ENCODE measurements at regions not wholly inside any gene's neighbourhood (a gene's known extent, or its start where the extent isn't known, plus 50 kb on each side); places are given as distances from the start of the nearest gene placed in this dataset.
A peak's percentile ranks its signal among the peaks of the same experiment; 100 is the strongest.

DNA sequence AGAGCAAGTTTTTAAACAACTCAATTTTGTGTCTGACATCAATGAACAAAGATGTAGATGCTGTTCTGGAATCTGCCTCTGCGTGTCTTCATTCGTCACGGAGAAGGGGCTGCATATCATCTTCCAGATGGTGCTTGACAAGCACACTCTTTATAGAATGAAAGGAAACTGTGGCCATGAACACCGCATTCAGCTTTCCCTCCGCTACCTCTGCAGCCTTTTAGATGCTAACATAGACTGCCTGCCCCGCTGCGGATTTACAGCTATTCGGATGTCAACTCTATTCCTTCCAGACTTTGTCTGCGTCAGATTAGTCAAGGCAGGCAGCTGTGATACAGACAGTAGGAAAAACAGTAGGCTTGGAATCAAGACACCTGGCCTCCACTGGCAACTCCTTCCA lies 232.9 kb downstream of the TJP1 start (continued):
- TF ChIP-seq, protein P1, sequence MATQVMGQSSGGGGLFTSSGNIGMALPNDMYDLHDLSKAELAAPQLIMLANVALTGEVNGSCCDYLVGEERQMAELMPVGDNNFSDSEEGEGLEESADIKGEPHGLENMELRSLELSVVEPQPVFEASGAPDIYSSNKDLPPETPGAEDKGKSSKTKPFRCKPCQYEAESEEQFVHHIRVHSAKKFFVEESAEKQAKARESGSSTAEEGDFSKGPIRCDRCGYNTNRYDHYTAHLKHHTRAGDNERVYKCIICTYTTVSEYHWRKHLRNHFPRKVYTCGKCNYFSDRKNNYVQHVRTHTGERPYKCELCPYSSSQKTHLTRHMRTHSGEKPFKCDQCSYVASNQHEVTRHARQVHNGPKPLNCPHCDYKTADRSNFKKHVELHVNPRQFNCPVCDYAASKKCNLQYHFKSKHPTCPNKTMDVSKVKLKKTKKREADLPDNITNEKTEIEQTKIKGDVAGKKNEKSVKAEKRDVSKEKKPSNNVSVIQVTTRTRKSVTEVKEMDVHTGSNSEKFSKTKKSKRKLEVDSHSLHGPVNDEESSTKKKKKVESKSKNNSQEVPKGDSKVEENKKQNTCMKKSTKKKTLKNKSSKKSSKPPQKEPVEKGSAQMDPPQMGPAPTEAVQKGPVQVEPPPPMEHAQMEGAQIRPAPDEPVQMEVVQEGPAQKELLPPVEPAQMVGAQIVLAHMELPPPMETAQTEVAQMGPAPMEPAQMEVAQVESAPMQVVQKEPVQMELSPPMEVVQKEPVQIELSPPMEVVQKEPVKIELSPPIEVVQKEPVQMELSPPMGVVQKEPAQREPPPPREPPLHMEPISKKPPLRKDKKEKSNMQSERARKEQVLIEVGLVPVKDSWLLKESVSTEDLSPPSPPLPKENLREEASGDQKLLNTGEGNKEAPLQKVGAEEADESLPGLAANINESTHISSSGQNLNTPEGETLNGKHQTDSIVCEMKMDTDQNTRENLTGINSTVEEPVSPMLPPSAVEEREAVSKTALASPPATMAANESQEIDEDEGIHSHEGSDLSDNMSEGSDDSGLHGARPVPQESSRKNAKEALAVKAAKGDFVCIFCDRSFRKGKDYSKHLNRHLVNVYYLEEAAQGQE (tag by site-specific recombination; IDR thresholded peaks at IDR 0.05), result no peak
- TF ChIP-seq, protein P2, sequence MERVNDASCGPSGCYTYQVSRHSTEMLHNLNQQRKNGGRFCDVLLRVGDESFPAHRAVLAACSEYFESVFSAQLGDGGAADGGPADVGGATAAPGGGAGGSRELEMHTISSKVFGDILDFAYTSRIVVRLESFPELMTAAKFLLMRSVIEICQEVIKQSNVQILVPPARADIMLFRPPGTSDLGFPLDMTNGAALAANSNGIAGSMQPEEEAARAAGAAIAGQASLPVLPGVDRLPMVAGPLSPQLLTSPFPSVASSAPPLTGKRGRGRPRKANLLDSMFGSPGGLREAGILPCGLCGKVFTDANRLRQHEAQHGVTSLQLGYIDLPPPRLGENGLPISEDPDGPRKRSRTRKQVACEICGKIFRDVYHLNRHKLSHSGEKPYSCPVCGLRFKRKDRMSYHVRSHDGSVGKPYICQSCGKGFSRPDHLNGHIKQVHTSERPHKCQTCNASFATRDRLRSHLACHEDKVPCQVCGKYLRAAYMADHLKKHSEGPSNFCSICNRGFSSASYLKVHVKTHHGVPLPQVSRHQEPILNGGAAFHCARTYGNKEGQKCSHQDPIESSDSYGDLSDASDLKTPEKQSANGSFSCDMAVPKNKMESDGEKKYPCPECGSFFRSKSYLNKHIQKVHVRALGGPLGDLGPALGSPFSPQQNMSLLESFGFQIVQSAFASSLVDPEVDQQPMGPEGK (tag by site-specific recombination; IDR thresholded peaks at IDR 0.05), result no peak
- TF ChIP-seq ZNF37A (tag by site-specific recombination; IDR thresholded peaks at IDR 0.05), result no peak

DNA sequence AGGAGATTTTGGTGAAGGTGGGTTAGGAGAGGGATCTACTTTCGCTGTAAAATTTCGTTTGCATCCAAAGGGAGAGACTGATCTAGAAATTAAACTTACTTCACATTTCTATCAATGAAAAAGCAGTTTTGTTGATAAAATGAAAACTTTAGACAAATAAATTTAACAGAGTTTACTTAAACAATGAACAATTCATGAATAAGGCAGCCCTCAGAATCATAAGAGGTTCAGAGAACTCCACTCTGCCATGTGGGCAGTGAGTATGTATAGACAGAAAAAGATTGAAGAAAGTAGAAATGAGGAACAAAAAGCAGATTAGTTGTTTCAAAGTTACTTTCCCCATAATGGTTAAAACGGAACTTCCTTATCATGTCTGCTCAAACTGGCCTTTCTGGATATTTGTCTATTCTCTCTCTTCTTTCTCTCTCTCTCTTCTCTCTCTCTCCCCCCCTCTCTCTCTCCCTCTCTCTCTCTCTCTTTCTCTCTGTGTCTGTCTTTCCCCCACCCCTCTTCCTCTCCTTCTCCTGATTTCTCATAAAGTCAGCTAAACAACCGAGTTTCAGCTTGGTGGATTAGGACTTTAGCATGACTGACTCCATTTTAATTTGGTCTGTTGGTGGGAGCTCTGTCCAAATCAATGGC lies 248.9 kb downstream of the TJP1 start:
- Histone ChIP-seq H3K9me3 (ENCODE audit: control insufficient read depth, insufficient read depth, low read depth, low read length) (no peaks in the 10 kb centered on the region), H3K4me3 (ENCODE audit: low read depth, low read length) (no peak overlapping the region), H3K27ac (ENCODE audit: extremely low read depth, low read depth, low read length) (no peak overlapping the region), H3K4me1 (ENCODE audit: control insufficient read depth, insufficient read depth, low read length) (peaks cover 16% of the 10 kb centered on the region), H3K36me3 (ENCODE audit: control insufficient read depth in 2 of 2, insufficient read depth in 1 of 2, low read length in 2 of 2) (no peaks in the 10 kb centered on the region)
- TF ChIP-seq ZNF596 (tag by site-specific recombination; IDR thresholded peaks at IDR 0.05), result peak; percentile 92
- peak; percentile 97 for TF ChIP-seq ZNF549 (tag by site-specific recombination; IDR thresholded peaks at IDR 0.05)
- TF ChIP-seq ZNF19 (tag by site-specific recombination; IDR thresholded peaks at IDR 0.05; ENCODE audit: low read depth), result no peak
- ChIA-PET POLR2A (no interaction called here), CTCF (no interaction called here)

DNA sequence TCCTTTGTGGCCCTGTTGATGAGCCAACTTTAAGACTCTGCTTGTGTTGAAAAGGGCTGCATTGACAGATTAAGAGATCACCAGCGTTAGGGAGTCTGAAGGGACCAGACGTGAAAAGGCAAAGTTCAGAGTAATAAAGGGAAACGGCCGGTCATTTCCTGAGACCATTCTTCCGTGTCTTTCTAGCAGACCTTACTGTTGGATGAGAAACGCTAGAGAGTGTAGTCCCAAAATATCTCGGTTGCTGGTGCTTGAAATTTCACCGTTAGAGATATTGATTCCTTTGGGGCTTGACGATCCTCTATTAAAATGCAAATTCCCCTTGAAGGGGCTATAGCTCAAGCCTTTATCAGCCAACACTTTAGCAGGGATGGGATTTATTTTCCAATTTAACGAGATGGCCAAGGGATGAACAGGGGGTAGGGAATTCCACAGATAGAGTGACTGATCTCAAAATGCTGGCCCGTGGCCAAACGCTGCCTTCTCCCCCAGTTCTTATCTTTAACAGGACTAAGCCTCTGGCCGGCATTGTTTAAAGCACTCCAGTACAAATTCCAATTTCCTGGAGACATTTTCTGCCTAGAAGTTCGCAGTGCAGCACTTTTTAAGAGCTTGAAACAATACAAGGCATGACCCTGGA lies 250.4 kb downstream of the TJP1 start:
- peak overlapping the region; percentile 51; the same call in 1 of the 2 replicates for H3K4me3 ChIP-seq (ENCODE audit: low read depth, low read length)
- POLR2A ChIA-PET, result no interaction called here
- CTCF ChIA-PET, result interaction anchor here (0.6 kb wide), 2 partner anchors 208 to 320 kb away, joined by 3 to 5 read pairs; no protein-coding TSS in a partner anchor
- no peaks in the 10 kb centered on the region for H3K9me3 ChIP-seq (ENCODE audit: control insufficient read depth, insufficient read depth, low read depth, low read length)
- peaks cover 16% of the 10 kb centered on the region for H3K4me1 ChIP-seq (ENCODE audit: control insufficient read depth, insufficient read depth, low read length)
- H3K36me3 ChIP-seq (ENCODE audit: control insufficient read depth in 2 of 2, insufficient read depth in 1 of 2, low read length in 2 of 2), result no peaks in the 10 kb centered on the region
- H3K27ac ChIP-seq (ENCODE audit: extremely low read depth, low read depth, low read length), result peak overlapping the region; percentile 54; the same call in 1 of the 2 replicates
- TF ChIP-seq, protein P3, sequence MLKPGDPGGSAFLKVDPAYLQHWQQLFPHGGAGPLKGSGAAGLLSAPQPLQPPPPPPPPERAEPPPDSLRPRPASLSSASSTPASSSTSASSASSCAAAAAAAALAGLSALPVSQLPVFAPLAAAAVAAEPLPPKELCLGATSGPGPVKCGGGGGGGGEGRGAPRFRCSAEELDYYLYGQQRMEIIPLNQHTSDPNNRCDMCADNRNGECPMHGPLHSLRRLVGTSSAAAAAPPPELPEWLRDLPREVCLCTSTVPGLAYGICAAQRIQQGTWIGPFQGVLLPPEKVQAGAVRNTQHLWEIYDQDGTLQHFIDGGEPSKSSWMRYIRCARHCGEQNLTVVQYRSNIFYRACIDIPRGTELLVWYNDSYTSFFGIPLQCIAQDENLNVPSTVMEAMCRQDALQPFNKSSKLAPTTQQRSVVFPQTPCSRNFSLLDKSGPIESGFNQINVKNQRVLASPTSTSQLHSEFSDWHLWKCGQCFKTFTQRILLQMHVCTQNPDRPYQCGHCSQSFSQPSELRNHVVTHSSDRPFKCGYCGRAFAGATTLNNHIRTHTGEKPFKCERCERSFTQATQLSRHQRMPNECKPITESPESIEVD (tag by site-specific recombination; IDR thresholded peaks at IDR 0.05), result peak; percentile 29; the same call in 1 of the 2 replicates
- no peak for TF ChIP-seq ZNF2 (tag by site-specific recombination; IDR thresholded peaks at IDR 0.05)
- no peak for TF ChIP-seq ZNF423 (tag by site-specific recombination; IDR thresholded peaks at IDR 0.05)
- TF ChIP-seq, protein P4, sequence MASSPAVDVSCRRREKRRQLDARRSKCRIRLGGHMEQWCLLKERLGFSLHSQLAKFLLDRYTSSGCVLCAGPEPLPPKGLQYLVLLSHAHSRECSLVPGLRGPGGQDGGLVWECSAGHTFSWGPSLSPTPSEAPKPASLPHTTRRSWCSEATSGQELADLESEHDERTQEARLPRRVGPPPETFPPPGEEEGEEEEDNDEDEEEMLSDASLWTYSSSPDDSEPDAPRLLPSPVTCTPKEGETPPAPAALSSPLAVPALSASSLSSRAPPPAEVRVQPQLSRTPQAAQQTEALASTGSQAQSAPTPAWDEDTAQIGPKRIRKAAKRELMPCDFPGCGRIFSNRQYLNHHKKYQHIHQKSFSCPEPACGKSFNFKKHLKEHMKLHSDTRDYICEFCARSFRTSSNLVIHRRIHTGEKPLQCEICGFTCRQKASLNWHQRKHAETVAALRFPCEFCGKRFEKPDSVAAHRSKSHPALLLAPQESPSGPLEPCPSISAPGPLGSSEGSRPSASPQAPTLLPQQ (tag by site-specific recombination; IDR thresholded peaks at IDR 0.05), result 0 out of 2 replicates have a peak, but pooled peaks have one; percentile 43
- peak; percentile 54 for TF ChIP-seq ZBTB17 (tag by site-specific recombination; IDR thresholded peaks at IDR 0.05)
- TF ChIP-seq, protein P5, sequence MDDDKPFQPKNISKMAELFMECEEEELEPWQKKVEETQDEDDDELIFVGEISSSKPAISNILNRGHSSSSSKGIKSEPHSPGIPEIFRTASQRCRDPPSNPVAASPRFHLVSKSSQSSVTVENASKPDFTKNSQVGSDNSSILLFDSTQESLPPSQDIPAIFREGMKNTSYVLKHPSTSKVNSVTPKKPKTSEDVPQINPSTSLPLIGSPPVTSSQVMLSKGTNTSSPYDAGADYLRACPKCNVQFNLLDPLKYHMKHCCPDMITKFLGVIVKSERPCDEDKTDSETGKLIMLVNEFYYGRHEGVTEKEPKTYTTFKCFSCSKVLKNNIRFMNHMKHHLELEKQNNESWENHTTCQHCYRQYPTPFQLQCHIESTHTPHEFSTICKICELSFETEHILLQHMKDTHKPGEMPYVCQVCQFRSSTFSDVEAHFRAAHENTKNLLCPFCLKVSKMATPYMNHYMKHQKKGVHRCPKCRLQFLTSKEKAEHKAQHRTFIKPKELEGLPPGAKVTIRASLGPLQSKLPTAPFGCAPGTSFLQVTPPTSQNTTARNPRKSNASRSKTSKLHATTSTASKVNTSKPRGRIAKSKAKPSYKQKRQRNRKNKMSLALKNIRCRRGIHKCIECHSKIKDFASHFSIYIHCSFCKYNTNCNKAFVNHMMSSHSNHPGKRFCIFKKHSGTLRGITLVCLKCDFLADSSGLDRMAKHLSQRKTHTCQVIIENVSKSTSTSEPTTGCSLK (tag by site-specific recombination; IDR thresholded peaks at IDR 0.05), result no peak
- TF ChIP-seq, protein P6, sequence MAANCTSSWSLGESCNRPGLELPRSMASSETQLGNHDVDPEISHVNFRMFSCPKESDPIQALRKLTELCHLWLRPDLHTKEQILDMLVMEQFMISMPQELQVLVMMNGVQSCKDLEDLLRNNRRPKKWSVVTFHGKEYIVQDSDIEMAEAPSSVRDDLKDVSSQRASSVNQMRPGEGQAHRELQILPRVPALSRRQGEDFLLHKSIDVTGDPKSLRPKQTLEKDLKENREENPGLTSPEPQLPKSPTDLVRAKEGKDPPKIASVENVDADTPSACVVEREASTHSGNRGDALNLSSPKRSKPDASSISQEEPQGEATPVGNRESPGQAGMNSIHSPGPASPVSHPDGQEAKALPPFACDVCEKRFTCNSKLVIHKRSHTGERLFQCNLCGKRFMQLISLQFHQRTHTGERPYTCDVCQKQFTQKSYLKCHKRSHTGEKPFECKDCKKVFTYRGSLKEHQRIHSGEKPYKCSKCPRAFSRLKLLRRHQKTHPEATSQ (tag by site-specific recombination; IDR thresholded peaks at IDR 0.05), result no peak
- TF ChIP-seq, protein P7, sequence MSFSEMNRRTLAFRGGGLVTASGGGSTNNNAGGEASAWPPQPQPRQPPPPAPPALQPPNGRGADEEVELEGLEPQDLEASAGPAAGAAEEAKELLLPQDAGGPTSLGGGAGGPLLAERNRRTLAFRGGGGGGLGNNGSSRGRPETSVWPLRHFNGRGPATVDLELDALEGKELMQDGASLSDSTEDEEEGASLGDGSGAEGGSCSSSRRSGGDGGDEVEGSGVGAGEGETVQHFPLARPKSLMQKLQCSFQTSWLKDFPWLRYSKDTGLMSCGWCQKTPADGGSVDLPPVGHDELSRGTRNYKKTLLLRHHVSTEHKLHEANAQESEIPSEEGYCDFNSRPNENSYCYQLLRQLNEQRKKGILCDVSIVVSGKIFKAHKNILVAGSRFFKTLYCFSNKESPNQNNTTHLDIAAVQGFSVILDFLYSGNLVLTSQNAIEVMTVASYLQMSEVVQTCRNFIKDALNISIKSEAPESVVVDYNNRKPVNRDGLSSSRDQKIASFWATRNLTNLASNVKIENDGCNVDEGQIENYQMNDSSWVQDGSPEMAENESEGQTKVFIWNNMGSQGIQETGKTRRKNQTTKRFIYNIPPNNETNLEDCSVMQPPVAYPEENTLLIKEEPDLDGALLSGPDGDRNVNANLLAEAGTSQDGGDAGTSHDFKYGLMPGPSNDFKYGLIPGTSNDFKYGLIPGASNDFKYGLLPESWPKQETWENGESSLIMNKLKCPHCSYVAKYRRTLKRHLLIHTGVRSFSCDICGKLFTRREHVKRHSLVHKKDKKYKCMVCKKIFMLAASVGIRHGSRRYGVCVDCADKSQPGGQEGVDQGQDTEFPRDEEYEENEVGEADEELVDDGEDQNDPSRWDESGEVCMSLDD (tag by site-specific recombination; IDR thresholded peaks at IDR 0.05), result no peak
